IMR-90 (cell line): ENCODE measurements at regions not wholly inside any gene's neighbourhood (a gene's known extent, or its start where the extent isn't known, plus 50 kb on each side); places are given as distances from the start of the nearest gene placed in this dataset.

ENCODE experiments used
- ATAC-seq: fragments of 200-7000 bp; cut with Tn5 transposase; 2 replicates; pipeline ENCODE4 v1.9.1; 2020; ENCODE audit warnings: low read depth, mild to moderate bottlenecking, moderate library complexity
- BruUV-seq: library from RNA; stranded (reverse); fragments of 400-500 nt; replicated peaks from 2 replicates; lab custom pipeline; 2021; lab: Mats Ljungman, UMichigan
- CTCF ChIA-PET: fragments of 300-600 bp; formaldehyde crosslinking; extraction: SDS; loops from one replicate; lab custom pipeline; 2021; ENCODE audit warnings: antibody characterized with exemption; lab: Yijun Ruan, JAX
- POLR2A ChIA-PET: fragments of 300-600 bp; sonication (Branson Sonifier 250); formaldehyde crosslinking; loops from one replicate; lab custom pipeline; 2022; ENCODE audit warnings: antibody characterized with exemption; ENCODE audit not compliant: unreplicated experiment; lab: Charles Lee
- DNase-seq: peaks from one replicate; pipeline ENCODE4 v3.0.0; 2013
- H2AFZ ChIP-seq: replicated peaks from 2 replicates; pipeline ENCODE3; 2013; ENCODE audit warnings: low read length, mild to moderate bottlenecking; ENCODE audit not compliant: poor library complexity
- H2AK5ac ChIP-seq: 2 replicates; pipeline ENCODE4 v1.6.1; 2013; ENCODE audit warnings: low read depth, low read length, inconsistent platforms
- H2AK9ac ChIP-seq: replicated peaks from 2 replicates; pipeline ENCODE3; 2013; ENCODE audit warnings: mild to moderate bottlenecking, low read depth, low read length, moderate library complexity; ENCODE audit not compliant: poor library complexity
- H2BK120ac ChIP-seq: 2 replicates; pipeline ENCODE4 v1.6.1; 2013; ENCODE audit warnings: low read depth, low read length, inconsistent platforms
- H2BK15ac ChIP-seq: 3 replicates; pipeline ENCODE4 v1.6.1; 2013; ENCODE audit warnings: low read depth, low read length, inconsistent platforms
- H2BK20ac ChIP-seq: 2 replicates; pipeline ENCODE4 v1.6.1; 2013; ENCODE audit warnings: low read depth, mild to moderate bottlenecking, inconsistent platforms, low read length, moderate library complexity
- H2BK5ac ChIP-seq: 2 replicates; pipeline ENCODE4 v1.6.1; 2013; ENCODE audit warnings: mild to moderate bottlenecking, low read depth, low read length, inconsistent platforms; ENCODE audit not compliant: poor library complexity, severe bottlenecking
- H3K14ac ChIP-seq: replicated peaks from 2 replicates; pipeline ENCODE4 v1.6.1; 2013; ENCODE audit warnings: low read depth, low read length, inconsistent platforms
- H3K18ac ChIP-seq: 2 replicates; pipeline ENCODE4 v1.6.1; 2013; ENCODE audit warnings: low read depth, low read length, control low read depth
- H3K23ac ChIP-seq: 2 replicates; pipeline ENCODE4 v1.6.1; 2013; ENCODE audit warnings: low read depth, low read length, inconsistent platforms
- H3K27ac ChIP-seq: 2 replicates; pipeline ENCODE4 v1.5.1; 2013; ENCODE audit warnings: mild to moderate bottlenecking, control low read depth, low read length; ENCODE audit not compliant: insufficient read depth
- H3K27me3 ChIP-seq: 2 replicates; pipeline ENCODE4 v1.6.1; 2013; ENCODE audit warnings: low read length; ENCODE audit not compliant: control insufficient read depth, insufficient read depth
- H3K36me3 ChIP-seq: 2 replicates; pipeline ENCODE4 v1.6.1; 2013; ENCODE audit warnings: low read length, mixed read lengths; ENCODE audit not compliant: control insufficient read depth, insufficient read depth
- H3K4ac ChIP-seq: 2 replicates; pipeline ENCODE4 v1.6.1; 2013; ENCODE audit warnings: low read depth, low read length, inconsistent platforms
- H3K4me1 ChIP-seq: 2 replicates; pipeline ENCODE4 v1.6.1; 2013; ENCODE audit warnings: low read length, mixed read lengths; ENCODE audit not compliant: control insufficient read depth, insufficient read depth
- H3K4me2 ChIP-seq: 2 replicates; pipeline ENCODE4 v1.6.1; 2013; ENCODE audit warnings: low read depth, mild to moderate bottlenecking, control low read depth, low read length, moderate library complexity
- H3K4me3 ChIP-seq: 2 replicates; pipeline ENCODE4 v1.5.1; 2013; ENCODE audit warnings: low read depth, mild to moderate bottlenecking, control low read depth, low read length, moderate library complexity; ENCODE audit not compliant: insufficient read depth
- H3K56ac ChIP-seq: 2 replicates; pipeline ENCODE4 v1.6.1; 2013; ENCODE audit warnings: low read length, inconsistent platforms; ENCODE audit not compliant: insufficient read depth; ENCODE audit errors: extremely low read depth
- H3K79me1 ChIP-seq, 2 experiments: 2 replicates each; pipeline ENCODE4 v1.6.1; 2013; ENCODE audit warnings: low read length in 2 of 2, inconsistent platforms in 1 of 2, low read depth in 1 of 2
- H3K9ac ChIP-seq: 2 replicates; pipeline ENCODE4 v1.6.1; 2013; ENCODE audit warnings: low read depth, low read length, control low read depth
- H3K9me1 ChIP-seq: 2 replicates; pipeline ENCODE4 v1.6.1; 2013; ENCODE audit warnings: low read length, inconsistent platforms; ENCODE audit not compliant: insufficient read depth
- H3K9me3 ChIP-seq: 2 replicates; pipeline ENCODE4 v1.6.1; 2013; ENCODE audit warnings: low read length; ENCODE audit not compliant: control insufficient read depth, insufficient read depth
- H4K20me1 ChIP-seq: 2 replicates; pipeline ENCODE4 v1.6.1; 2013; ENCODE audit warnings: low read length, inconsistent platforms; ENCODE audit not compliant: insufficient read depth
- H4K5ac ChIP-seq: 2 replicates; pipeline ENCODE4 v1.6.1; 2013; ENCODE audit warnings: mild to moderate bottlenecking, low read depth, low read length, control low read depth
- H4K8ac ChIP-seq, 2 experiments: 2 replicates each; pipeline ENCODE4 v1.6.1; 2013; ENCODE audit warnings: low read depth in 2 of 2, low read length in 2 of 2, control low read depth in 1 of 2, inconsistent platforms in 1 of 2
- H4K91ac ChIP-seq: 2 replicates; pipeline ENCODE4 v1.6.1; 2013; ENCODE audit warnings: low read depth, low read length, inconsistent platforms; ENCODE audit not compliant: insufficient read depth
- BHLHE40 ChIP-seq: fragments of 150-350 bp; IDR thresholded peaks from 2 replicates; pipeline ENCODE4 v1.6.1; 2016; ENCODE audit warnings: mild to moderate bottlenecking, low read depth, low read length
- CEBPB ChIP-seq: IDR thresholded peaks from 2 replicates; pipeline ENCODE4 v1.6.1; 2012; ENCODE audit warnings: low read depth, low read length, improper control_type of control experiment
- CHD1 ChIP-seq: IDR thresholded peaks from 2 replicates; pipeline ENCODE4 v1.6.1; 2012; ENCODE audit warnings: low read depth, low read length, improper control_type of control experiment
- FOS ChIP-seq: fragments of 150-350 bp; IDR thresholded peaks from 2 replicates; pipeline ENCODE4 v1.6.1; 2016; ENCODE audit warnings: low read depth, low read length
- MXI1 ChIP-seq: IDR thresholded peaks from 2 replicates; pipeline ENCODE4 v1.6.1; 2012; ENCODE audit warnings: low read depth, mild to moderate bottlenecking, low read length, moderate library complexity, borderline replicate concordance
- RAD21 ChIP-seq: IDR thresholded peaks from 2 replicates; pipeline ENCODE4 v1.6.1; 2012; ENCODE audit warnings: low read length, improper control_type of control experiment
- RCOR1 ChIP-seq: IDR thresholded peaks from 2 replicates; pipeline ENCODE4 v1.6.1; 2012; ENCODE audit warnings: mild to moderate bottlenecking, low read length, improper control_type of control experiment; ENCODE audit not compliant: insufficient replicate concordance
- RFX5 ChIP-seq: IDR thresholded peaks from 2 replicates; pipeline ENCODE4 v1.8.0; 2012; ENCODE audit warnings: low read depth, mild to moderate bottlenecking, low read length, moderate library complexity
- SMC3 ChIP-seq: fragments of 150-350 bp; IDR thresholded peaks from 2 replicates; pipeline ENCODE4 v1.6.1; 2016; ENCODE audit warnings: low read depth, mild to moderate bottlenecking, antibody characterized with exemption, low read length, moderate library complexity
- WGBS, 2 experiments: methylation state at CpG; one replicate each; pipeline versions ENCODE4 v1.1.5 to v1.1.7; 2013; ENCODE audit warnings: missing lambda C conversion rate in 2 of 2; ENCODE audit not compliant: insufficient read length in 1 of 2; ENCODE audit errors: extremely low coverage in 2 of 2; 5-methylcytosine and 5-hydroxymethylcytosine counted together
- dilution Hi-C: fragments of 300-500 bp; cut with HindIII; formaldehyde crosslinking; loops from one replicate; pipeline ENCODE4 v1.14.3; 2018; ENCODE audit warnings: low sequenced_read_pairs; ENCODE audit not compliant: unreplicated experiment
- in situ Hi-C: fragments of 300-500 bp; cut with MboI; formaldehyde crosslinking; loops from 3 replicates; pipeline ENCODE4 v1.14.3; 2019; ENCODE audit warnings: low sequenced_read_pairs, inconsistent platforms, mixed read lengths
- intact Hi-C: fragments of 100-400 bp; cut with micrococcal nuclease; formaldehyde crosslinking; loops from 2 replicates; pipeline ENCODE4 v1.10.0; 2022

- no peaks in the 10 kb centered on the region for H3K36me3 ChIP-seq
- H3K9me1 ChIP-seq = no peaks in the 10 kb centered on the region
- dilution Hi-C loops (no loop called here), intact Hi-C loops (no loop called here), in situ Hi-C loops (no loop called here)
- no peak overlapping the region for H2BK15ac ChIP-seq
- no peak overlapping the region for H3K56ac ChIP-seq
- peaks cover 41% of the 10 kb centered on the region for H3K9me3 ChIP-seq
- H4K8ac ChIP-seq = no peak overlapping the region
- CTCF ChIA-PET = no interaction called here
- no TSS peak for BruUV-seq
- no peak overlapping the region for H3K4me3 ChIP-seq
- H2BK20ac ChIP-seq = no peak overlapping the region
- no peaks in the 10 kb centered on the region for H3K4me1 ChIP-seq
- no peak overlapping the region for H2BK5ac ChIP-seq
- no peak overlapping the region for H2AK5ac ChIP-seq
- H2BK120ac ChIP-seq = no peak overlapping the region
- no peak overlapping the region for H3K4ac ChIP-seq
- no peak overlapping the region for H3K14ac ChIP-seq
- DNase-seq (no peak), ATAC-seq (no peak)
- no peaks in the 10 kb centered on the region for H3K27me3 ChIP-seq
- H4K5ac ChIP-seq = no peak overlapping the region
- no peaks in the 10 kb centered on the region for H4K20me1 ChIP-seq
- no peak overlapping the region for H4K91ac ChIP-seq
- no CpG with 5 or more reads among the region's 13 CpGs for WGBS, 2 experiments
- POLR2A ChIA-PET = no interaction called here
- H3K9ac ChIP-seq = no peak overlapping the region
- H2AK9ac ChIP-seq = no peak overlapping the region
- H3K79me1 ChIP-seq = no peaks in the 10 kb centered on the region
- H3K4me2 ChIP-seq = no peak overlapping the region
- no peak overlapping the region for H3K23ac ChIP-seq
- TF ChIP-seq RAD21 (no peak), MXI1 (no peak), RFX5 (no peak), FOS (no peak), CHD1 (no peak), RCOR1 (no peak), SMC3 (no peak), CEBPB (no peak), BHLHE40 (no peak)
- no peak overlapping the region for H2AFZ ChIP-seq
- H3K18ac ChIP-seq = no peak overlapping the region
- H3K27ac ChIP-seq = no peak overlapping the region
These were observed 128.6 kb upstream of the HDAC4 start for GRCh38 chr2:239529313-239530015.
